ENCODE measurements at regions not wholly inside any gene's neighbourhood (a gene's known extent, or its start where the extent isn't known, plus 50 kb on each side); places are given as distances from the start of the nearest gene placed in this dataset.

GRCh38 chr16:82567175-82567574 lies 59.6 kb upstream of the CDH13 start:
- no peak for DNase-seq

- DNase-seq, result no peak
Observed at GRCh38 chr16:82563401-82563800, 63.4 kb upstream of the CDH13 start.

GRCh38 chr16:82562183-82562683 lies 64.5 kb upstream of the CDH13 start:
- DNase-seq, result no peak

- no peak for DNase-seq
Observed at GRCh38 chr16:82560805-82561325, 65.9 kb upstream of the CDH13 start.

GRCh38 chr16:82544378-82545160 lies 82.2 kb upstream of the CDH13 start:
- DNase-seq, result no peak

- no peak for DNase-seq
Observed at GRCh38 chr16:82542714-82543113, 84.1 kb upstream of the CDH13 start.

GRCh38 chr16:82541103-82541502 lies 85.7 kb upstream of the CDH13 start:
- DNase-seq, result no peak

GRCh38 chr16:82535764-82536163 lies 91.0 kb upstream of the CDH13 start:
- no peak for DNase-seq

- no peak for DNase-seq
Observed at GRCh38 chr16:82535262-82535661, 91.5 kb upstream of the CDH13 start.

GRCh38 chr16:82533189-82533588 lies 93.6 kb upstream of the CDH13 start:
- no peak for DNase-seq

GRCh38 chr16:82530883-82531282 lies 95.9 kb upstream of the CDH13 start:
- no peak for DNase-seq

GRCh38 chr16:82527101-82527500 lies 99.7 kb upstream of the CDH13 start:
- no peak for DNase-seq

- peak; percentile 11 for DNase-seq
Observed at GRCh38 chr16:82524976-82525375, 101.8 kb upstream of the CDH13 start.

GRCh38 chr16:82523815-82524214 lies 103.0 kb upstream of the CDH13 start:
- no peak for DNase-seq

GRCh38 chr16:82522026-82522425 lies 104.7 kb upstream of the CDH13 start:
- DNase-seq, result no peak

GRCh38 chr16:82518811-82519210 lies 108.0 kb upstream of the CDH13 start:
- DNase-seq, result no peak

- no peak for DNase-seq
Observed at GRCh38 chr16:82514262-82514661, 112.5 kb upstream of the CDH13 start.

GRCh38 chr16:82510789-82511305 lies 115.9 kb upstream of the CDH13 start:
- no peak for DNase-seq

GRCh38 chr16:82509691-82510430 lies 116.9 kb upstream of the CDH13 start:
- DNase-seq, result no peak

GRCh38 chr16:82506692-82507670 lies 119.8 kb upstream of the CDH13 start:
- DNase-seq, result peak; percentile 17

GRCh38 chr16:82504836-82505235 lies 121.9 kb upstream of the CDH13 start:
- DNase-seq, result no peak

- no peak for DNase-seq
Observed at GRCh38 chr16:82499302-82499701, 127.5 kb upstream of the CDH13 start.
